Neural progenitor cell (in vitro differentiated cells): ENCODE measurements at regions not wholly inside any gene's neighbourhood (a gene's known extent, or its start where the extent isn't known, plus 50 kb on each side); places are given as distances from the start of the nearest gene placed in this dataset.

Experiments
- DNase-seq: peaks from one replicate; pipeline ENCODE4 v3.0.0-alpha.2; 2016; ENCODE audit warnings: low spot score
- H2AFZ ChIP-seq: fragments of 200-600 bp; sonication (generic); replicated peaks from 2 replicates; pipeline ENCODE4 v1.6.1; 2016; ENCODE audit warnings: antibody characterized with exemption
- H3F3A ChIP-seq: fragments of 200-600 bp; sonication (generic); 2 replicates; pipeline ENCODE4 v1.6.1; 2016; ENCODE audit warnings: antibody characterized with exemption, low read depth
- H3K27ac ChIP-seq: fragments of 200-600 bp; sonication (generic); 2 replicates; pipeline ENCODE4 v1.5.1; 2016; ENCODE audit warnings: mild to moderate bottlenecking
- H3K27me3 ChIP-seq: fragments of 200-600 bp; sonication (generic); 2 replicates; pipeline ENCODE4 v1.6.1; 2016; ENCODE audit warnings: mild to moderate bottlenecking, moderate library complexity
- H3K36me3 ChIP-seq: fragments of 200-600 bp; sonication (generic); 2 replicates; pipeline ENCODE4 v1.5.1; 2016
- H3K4me1 ChIP-seq: fragments of 200-600 bp; sonication (generic); 2 replicates; pipeline ENCODE4 v1.6.1; 2016; ENCODE audit warnings: mixed run types
- H3K4me2 ChIP-seq: fragments of 200-600 bp; sonication (generic); 2 replicates; pipeline ENCODE4 v1.6.1; 2016
- H3K4me3 ChIP-seq: fragments of 200-600 bp; sonication (generic); 2 replicates; pipeline ENCODE4 v1.5.1; 2016
- H3K79me2 ChIP-seq: fragments of 200-600 bp; sonication (generic); 2 replicates; pipeline ENCODE4 v1.6.1; 2016; ENCODE audit warnings: low read depth
- H3K9ac ChIP-seq: fragments of 200-600 bp; sonication (generic); 2 replicates; pipeline ENCODE4 v1.6.1; 2016
- H3K9me3 ChIP-seq: fragments of 200-600 bp; sonication (generic); 2 replicates; pipeline ENCODE4 v1.5.1; 2016; ENCODE audit warnings: low read depth
- H4K20me1 ChIP-seq: fragments of 200-600 bp; sonication (generic); 2 replicates; pipeline ENCODE4 v1.6.1; 2016; ENCODE audit warnings: low read depth
- H3K27ac Mint-ChIP-seq: 3 replicates; pipeline ENCODE4 v1.8.0; 2021; ENCODE audit warnings: mixed read lengths
- H3K27me3 Mint-ChIP-seq: 2 replicates; pipeline ENCODE4 v1.8.0; 2022; ENCODE audit warnings: low read depth, mild to moderate bottlenecking, inconsistent platforms, moderate library complexity, mixed read lengths; ENCODE audit not compliant: insufficient read depth
- H3K36me3 Mint-ChIP-seq: 3 replicates; pipeline ENCODE4 v1.8.0; 2021; ENCODE audit warnings: mixed read lengths
- H3K4me1 Mint-ChIP-seq: 3 replicates; pipeline ENCODE4 v1.8.0; 2021; ENCODE audit warnings: mixed read lengths
- H3K4me3 Mint-ChIP-seq: 3 replicates; pipeline ENCODE4 v1.8.0; 2021; ENCODE audit warnings: mild to moderate bottlenecking, moderate library complexity, mixed read lengths
- H3K9me3 Mint-ChIP-seq: 3 replicates; pipeline ENCODE4 v1.8.0; 2020; ENCODE audit warnings: mixed read lengths
- EZH2 ChIP-seq: fragments of 200-600 bp; sonication (generic); IDR thresholded peaks from 2 replicates; pipeline ENCODE4 v1.6.1; 2017; ENCODE audit warnings: antibody characterized with exemption, mild to moderate bottlenecking, moderate library complexity
- EZH2phosphoT487 ChIP-seq: fragments of 200-600 bp; sonication (generic); IDR thresholded peaks from 2 replicates; pipeline ENCODE4 v1.6.1; 2017; ENCODE audit warnings: antibody characterized with exemption
- TF ChIP-seq, protein P1 (sequence below): fragments of 200-600 bp; sonication (generic); IDR thresholded peaks from 2 replicates; pipeline ENCODE4 v1.5.1; 2017; ENCODE audit warnings: antibody characterized with exemption, mild to moderate bottlenecking

DNA sequence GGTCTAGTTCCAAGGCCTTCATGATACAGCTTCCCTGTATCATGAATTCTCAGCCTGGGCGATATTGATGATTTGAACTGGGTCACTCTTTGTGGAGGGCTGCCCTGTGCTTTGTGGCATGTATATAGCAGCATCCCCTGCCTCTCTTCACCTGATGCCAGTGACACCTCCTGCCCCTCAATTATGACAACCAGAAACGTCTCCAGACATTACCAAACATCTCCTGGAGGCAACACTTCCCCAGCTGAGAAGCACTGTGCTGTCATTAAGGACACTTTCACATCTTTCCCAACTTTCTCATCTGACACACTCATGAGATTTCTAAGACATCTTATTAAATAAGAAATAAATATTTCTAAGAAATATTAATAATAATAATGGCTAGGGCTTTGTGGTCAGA, 315.3 kb downstream of the BCL11B start:
- Mint-ChIP-seq H3K27me3 (peaks cover 4% of the 10 kb centered on the region), H3K4me3 (no peak overlapping the region), H3K4me1 (no peaks in the 10 kb centered on the region), H3K36me3 (no peaks in the 10 kb centered on the region), H3K27ac (no peak overlapping the region), H3K9me3 (no peaks in the 10 kb centered on the region)
- H3F3A ChIP-seq, result no peaks in the 10 kb centered on the region
- no peaks in the 10 kb centered on the region for H3K9me3 ChIP-seq
- no peak overlapping the region for H3K9ac ChIP-seq
- no peak for DNase-seq
- H3K4me2 ChIP-seq, result no peak overlapping the region
- no peaks in the 10 kb centered on the region for H3K79me2 ChIP-seq
- no peaks in the 10 kb centered on the region for H4K20me1 ChIP-seq
- TF ChIP-seq, protein P1, sequence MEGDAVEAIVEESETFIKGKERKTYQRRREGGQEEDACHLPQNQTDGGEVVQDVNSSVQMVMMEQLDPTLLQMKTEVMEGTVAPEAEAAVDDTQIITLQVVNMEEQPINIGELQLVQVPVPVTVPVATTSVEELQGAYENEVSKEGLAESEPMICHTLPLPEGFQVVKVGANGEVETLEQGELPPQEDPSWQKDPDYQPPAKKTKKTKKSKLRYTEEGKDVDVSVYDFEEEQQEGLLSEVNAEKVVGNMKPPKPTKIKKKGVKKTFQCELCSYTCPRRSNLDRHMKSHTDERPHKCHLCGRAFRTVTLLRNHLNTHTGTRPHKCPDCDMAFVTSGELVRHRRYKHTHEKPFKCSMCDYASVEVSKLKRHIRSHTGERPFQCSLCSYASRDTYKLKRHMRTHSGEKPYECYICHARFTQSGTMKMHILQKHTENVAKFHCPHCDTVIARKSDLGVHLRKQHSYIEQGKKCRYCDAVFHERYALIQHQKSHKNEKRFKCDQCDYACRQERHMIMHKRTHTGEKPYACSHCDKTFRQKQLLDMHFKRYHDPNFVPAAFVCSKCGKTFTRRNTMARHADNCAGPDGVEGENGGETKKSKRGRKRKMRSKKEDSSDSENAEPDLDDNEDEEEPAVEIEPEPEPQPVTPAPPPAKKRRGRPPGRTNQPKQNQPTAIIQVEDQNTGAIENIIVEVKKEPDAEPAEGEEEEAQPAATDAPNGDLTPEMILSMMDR, result no peak
- no peak for TF ChIP-seq EZH2
- TF ChIP-seq EZH2phosphoT487, result no peak
- H3K4me1 ChIP-seq, result no peaks in the 10 kb centered on the region
- H2AFZ ChIP-seq, result no peak overlapping the region
- H3K36me3 ChIP-seq, result no peaks in the 10 kb centered on the region
- H3K27me3 ChIP-seq, result no peaks in the 10 kb centered on the region
- H3K4me3 ChIP-seq, result no peak overlapping the region
- H3K27ac ChIP-seq, result no peak overlapping the region

DNA sequence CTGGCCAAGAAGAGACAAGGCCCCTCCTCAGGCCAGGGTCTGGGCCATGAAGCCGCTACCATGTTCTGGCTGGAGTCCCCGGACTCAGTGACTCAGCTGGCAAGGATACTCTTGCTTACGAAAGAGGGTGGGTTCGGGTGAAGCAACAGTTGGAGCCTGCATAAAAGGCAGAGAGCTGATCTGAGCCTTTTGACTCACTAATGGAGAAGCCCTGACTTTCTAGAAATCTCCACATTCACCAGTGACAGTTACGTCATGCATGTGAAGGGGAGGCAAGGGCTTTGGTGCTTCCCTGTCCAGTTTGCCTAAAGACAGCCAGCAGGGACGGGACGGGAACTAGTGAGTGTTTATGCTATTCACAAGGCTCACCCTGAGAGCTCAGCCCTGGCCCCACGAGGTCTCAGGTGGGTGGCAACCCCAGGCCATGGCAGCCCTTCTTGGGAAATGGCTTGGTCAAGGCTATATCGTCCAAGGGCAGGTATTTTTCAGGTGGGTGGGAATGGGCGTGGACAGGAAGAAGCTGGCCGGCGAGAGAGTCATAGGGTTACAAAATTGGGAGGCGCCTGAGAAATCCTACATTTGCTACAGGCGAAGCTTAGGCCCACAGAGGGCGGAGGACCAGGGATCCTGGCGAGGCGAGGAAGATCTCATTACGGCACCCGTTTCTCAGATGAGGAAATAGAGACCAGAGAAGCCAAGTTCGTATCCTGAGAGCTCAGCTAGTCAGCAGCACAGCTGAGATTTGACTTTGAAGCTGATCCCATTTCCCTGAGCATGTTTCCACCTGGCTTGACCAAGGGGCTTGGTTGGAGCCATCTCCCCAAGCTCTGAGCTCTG, 314.6 kb downstream of the BCL11B start:
- H3K4me1 ChIP-seq, result no peaks in the 10 kb centered on the region
- Mint-ChIP-seq H3K36me3 (no peaks in the 10 kb centered on the region), H3K4me1 (no peaks in the 10 kb centered on the region), H3K9me3 (no peaks in the 10 kb centered on the region), H3K27ac (no peak overlapping the region), H3K27me3 (peaks cover 4% of the 10 kb centered on the region), H3K4me3 (no peak overlapping the region)
- no peaks in the 10 kb centered on the region for H3K36me3 ChIP-seq
- H3K79me2 ChIP-seq, result no peaks in the 10 kb centered on the region
- H3K4me3 ChIP-seq, result no peak overlapping the region
- no peak overlapping the region for H3K9ac ChIP-seq
- H4K20me1 ChIP-seq, result no peaks in the 10 kb centered on the region
- H3K27ac ChIP-seq, result no peak overlapping the region
- no peaks in the 10 kb centered on the region for H3F3A ChIP-seq
- TF ChIP-seq EZH2phosphoT487 (no peak), EZH2 (no peak)
- TF ChIP-seq, protein P1, result no peak
- no peaks in the 10 kb centered on the region for H3K9me3 ChIP-seq
- no peak overlapping the region for H3K4me2 ChIP-seq
- no peak overlapping the region for H2AFZ ChIP-seq
- no peaks in the 10 kb centered on the region for H3K27me3 ChIP-seq
- no peak for DNase-seq

DNA sequence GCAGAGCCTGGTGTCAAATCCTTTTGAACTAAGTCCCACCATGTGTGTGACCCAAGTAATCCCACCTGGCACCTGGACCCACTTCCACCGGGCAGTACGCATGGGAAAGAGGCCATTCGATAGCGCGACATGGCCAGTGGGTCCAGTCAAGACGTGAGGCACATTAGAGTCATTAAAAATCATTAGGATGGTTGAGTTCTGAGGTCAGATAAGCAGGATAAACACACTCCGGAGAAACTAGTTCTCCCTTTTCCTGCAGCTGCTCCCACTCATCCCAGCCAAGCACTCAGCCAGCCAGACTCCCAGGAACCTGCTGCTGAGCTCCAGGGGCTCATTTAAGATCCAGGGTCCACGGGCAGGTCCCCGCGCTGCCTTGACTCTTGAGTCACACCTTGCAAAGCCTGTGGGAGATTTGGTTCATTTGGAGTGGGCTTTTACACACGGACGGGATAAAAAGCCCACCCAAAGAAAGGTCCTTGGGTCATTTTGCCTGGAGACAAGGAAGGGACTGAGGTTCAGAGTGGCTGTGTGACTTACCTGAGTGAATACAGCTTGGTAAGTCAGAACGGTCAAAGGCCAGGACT, 313.9 kb downstream of the BCL11B start:
- Histone ChIP-seq H3K4me3 (no peak overlapping the region), H3K36me3 (no peaks in the 10 kb centered on the region), H3K27ac (no peak overlapping the region), H3K4me2 (no peak overlapping the region), H3K79me2 (no peaks in the 10 kb centered on the region), H3K9ac (no peak overlapping the region), H4K20me1 (no peaks in the 10 kb centered on the region), H3K27me3 (no peaks in the 10 kb centered on the region), H3K9me3 (no peaks in the 10 kb centered on the region), H2AFZ (no peak overlapping the region), H3K4me1 (no peaks in the 10 kb centered on the region), H3F3A (no peaks in the 10 kb centered on the region)
- Mint-ChIP-seq H3K27ac (no peak overlapping the region), H3K27me3 (peaks cover 3% of the 10 kb centered on the region), H3K4me3 (no peak overlapping the region), H3K4me1 (no peaks in the 10 kb centered on the region), H3K36me3 (no peaks in the 10 kb centered on the region), H3K9me3 (no peaks in the 10 kb centered on the region)
- DNase-seq, result no peak
- TF ChIP-seq EZH2 (no peak), EZH2phosphoT487 (no peak)
- TF ChIP-seq, protein P1, result no peak
